Ishikawa (cell line): ENCODE measurements at regions not wholly inside any gene's neighbourhood (a gene's known extent, or its start where the extent isn't known, plus 50 kb on each side); places are given as distances from the start of the nearest gene placed in this dataset.

Experiments used
- CEBPB ChIP-seq: IDR thresholded peaks from 2 replicates; pipeline ENCODE4 v1.6.1; 2012
- CREB1 ChIP-seq: IDR thresholded peaks from 2 replicates; pipeline ENCODE4 v1.6.1; 2012; ENCODE audit warnings: low read depth
- EGR1 ChIP-seq: IDR thresholded peaks from 2 replicates; pipeline ENCODE4 v1.6.1; 2012
- EP300 ChIP-seq: IDR thresholded peaks from 2 replicates; pipeline ENCODE4 v1.6.1; 2012; ENCODE audit warnings: borderline replicate concordance
- FOXM1 ChIP-seq: IDR thresholded peaks from 2 replicates; pipeline ENCODE4 v1.6.1; 2012; ENCODE audit warnings: low read depth, borderline replicate concordance
- MAX ChIP-seq: IDR thresholded peaks from 2 replicates; pipeline ENCODE4 v1.6.1; 2012
- NFIC ChIP-seq: IDR thresholded peaks from 2 replicates; pipeline ENCODE4 v1.6.1; 2012
- RAD21 ChIP-seq: IDR thresholded peaks from 2 replicates; pipeline ENCODE4 v1.6.1; 2012; ENCODE audit warnings: low read depth
- TAF1 ChIP-seq: IDR thresholded peaks from 2 replicates; pipeline ENCODE4 v1.6.1; 2012; ENCODE audit warnings: low read depth, mild to moderate bottlenecking
- TCF12 ChIP-seq: IDR thresholded peaks from 2 replicates; pipeline ENCODE4 v1.6.1; 2012; ENCODE audit warnings: low read depth
- TEAD4 ChIP-seq: IDR thresholded peaks from 2 replicates; pipeline ENCODE4 v1.6.1; 2012
- USF1 ChIP-seq: IDR thresholded peaks from 2 replicates; pipeline ENCODE4 v1.6.1; 2012
- YY1 ChIP-seq: IDR thresholded peaks from 2 replicates; pipeline ENCODE4 v1.6.1; 2012; ENCODE audit warnings: low read depth
- ZBTB7A ChIP-seq: IDR thresholded peaks from 2 replicates; pipeline ENCODE4 v1.6.1; 2012; ENCODE audit warnings: low read depth
- TF ChIP-seq, protein P1 (sequence below): IDR thresholded peaks from 2 replicates; pipeline ENCODE4 v1.6.1; 2012; ENCODE audit warnings: low read depth, mild to moderate bottlenecking

DNA sequence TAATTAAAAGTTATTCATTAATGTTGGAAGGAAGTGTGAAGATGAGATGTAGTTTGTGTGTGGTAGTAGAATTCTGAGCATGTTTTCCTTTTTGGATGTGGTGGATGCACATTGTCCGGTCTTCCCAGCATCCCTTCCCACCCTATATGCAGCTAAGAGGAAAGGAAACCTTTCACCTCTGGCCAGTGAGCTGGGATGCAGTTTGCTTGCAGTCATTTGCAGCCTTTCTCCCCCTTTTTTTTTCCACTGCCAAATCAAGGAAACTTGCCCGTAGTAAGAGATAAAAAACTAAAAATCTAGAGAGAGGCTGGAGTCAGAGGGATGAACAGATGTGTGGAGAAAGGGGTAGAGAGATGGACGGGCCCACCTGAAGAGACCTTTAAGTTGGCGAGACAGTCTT lies 72.5 kb upstream of the SLC38A2 start:
- TF ChIP-seq, protein P1, sequence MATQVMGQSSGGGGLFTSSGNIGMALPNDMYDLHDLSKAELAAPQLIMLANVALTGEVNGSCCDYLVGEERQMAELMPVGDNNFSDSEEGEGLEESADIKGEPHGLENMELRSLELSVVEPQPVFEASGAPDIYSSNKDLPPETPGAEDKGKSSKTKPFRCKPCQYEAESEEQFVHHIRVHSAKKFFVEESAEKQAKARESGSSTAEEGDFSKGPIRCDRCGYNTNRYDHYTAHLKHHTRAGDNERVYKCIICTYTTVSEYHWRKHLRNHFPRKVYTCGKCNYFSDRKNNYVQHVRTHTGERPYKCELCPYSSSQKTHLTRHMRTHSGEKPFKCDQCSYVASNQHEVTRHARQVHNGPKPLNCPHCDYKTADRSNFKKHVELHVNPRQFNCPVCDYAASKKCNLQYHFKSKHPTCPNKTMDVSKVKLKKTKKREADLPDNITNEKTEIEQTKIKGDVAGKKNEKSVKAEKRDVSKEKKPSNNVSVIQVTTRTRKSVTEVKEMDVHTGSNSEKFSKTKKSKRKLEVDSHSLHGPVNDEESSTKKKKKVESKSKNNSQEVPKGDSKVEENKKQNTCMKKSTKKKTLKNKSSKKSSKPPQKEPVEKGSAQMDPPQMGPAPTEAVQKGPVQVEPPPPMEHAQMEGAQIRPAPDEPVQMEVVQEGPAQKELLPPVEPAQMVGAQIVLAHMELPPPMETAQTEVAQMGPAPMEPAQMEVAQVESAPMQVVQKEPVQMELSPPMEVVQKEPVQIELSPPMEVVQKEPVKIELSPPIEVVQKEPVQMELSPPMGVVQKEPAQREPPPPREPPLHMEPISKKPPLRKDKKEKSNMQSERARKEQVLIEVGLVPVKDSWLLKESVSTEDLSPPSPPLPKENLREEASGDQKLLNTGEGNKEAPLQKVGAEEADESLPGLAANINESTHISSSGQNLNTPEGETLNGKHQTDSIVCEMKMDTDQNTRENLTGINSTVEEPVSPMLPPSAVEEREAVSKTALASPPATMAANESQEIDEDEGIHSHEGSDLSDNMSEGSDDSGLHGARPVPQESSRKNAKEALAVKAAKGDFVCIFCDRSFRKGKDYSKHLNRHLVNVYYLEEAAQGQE: no peak

DNA sequence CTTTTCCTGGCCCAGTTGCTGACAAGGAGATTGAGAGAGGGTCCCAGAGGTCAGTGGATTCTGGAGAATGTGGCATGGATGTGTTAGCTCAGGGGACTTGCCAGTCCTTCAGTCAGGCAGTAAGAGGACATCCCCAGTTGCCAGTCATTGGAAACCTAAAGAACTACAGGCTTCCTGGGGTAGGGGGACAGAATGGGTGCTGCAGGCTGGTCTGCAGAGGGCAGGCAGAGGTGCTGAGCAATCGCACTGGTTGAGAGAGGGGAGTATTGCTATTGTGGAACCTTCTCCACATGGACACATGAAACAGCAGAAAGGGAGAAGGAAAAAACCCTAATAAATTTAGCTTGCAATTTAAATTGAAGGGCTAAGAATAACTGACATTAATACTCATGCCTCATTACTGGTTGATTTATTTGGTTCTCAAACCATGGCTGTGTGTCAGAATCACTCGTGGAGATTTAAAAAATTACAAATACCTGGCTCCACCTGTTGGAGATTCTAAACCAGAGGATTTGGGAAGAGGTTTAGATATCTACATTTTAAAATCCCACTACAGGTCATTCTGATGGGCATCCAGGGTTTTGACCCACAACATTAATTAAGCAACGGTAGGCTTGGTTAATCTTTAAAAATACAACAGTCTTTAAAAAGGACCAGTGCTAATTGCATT lies 71.2 kb upstream of the SLC38A2 start:
- TF ChIP-seq TCF12 (no peak), RAD21 (peak; percentile 13; the same call in 1 of the 2 replicates), USF1 (no peak)

DNA sequence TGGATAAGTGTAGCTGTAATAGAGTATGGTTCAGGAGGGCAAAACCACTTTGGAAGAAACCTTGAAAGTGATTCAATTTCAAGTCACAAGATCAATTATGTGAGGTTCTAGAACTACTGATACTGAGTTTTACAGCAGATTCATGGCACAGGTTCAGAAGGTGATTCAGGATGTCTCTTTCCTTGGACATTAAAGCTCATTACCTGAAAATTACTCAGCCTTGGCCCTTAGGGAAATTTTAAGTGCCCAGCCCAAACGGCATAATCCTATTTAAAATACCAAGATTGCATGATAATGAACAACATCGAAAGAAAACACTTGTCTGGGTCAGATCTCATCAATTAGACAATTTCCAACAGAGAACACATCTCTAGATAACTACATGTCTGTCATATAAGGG lies 70.2 kb upstream of the SLC38A2 start:
- TF ChIP-seq TEAD4 (no peak), EP300 (0 out of 2 replicates have a peak, but pooled peaks have one; percentile 5), ZBTB7A (no peak), YY1 (0 out of 2 replicates have a peak, but pooled peaks have one; percentile 8)

- TF ChIP-seq MAX (peak; percentile 18; the same call in 1 of the 2 replicates), CEBPB (no peak)
These were observed 69.7 kb upstream of the SLC38A2 start for GRCh38 chr12:46442239-46442638.

DNA sequence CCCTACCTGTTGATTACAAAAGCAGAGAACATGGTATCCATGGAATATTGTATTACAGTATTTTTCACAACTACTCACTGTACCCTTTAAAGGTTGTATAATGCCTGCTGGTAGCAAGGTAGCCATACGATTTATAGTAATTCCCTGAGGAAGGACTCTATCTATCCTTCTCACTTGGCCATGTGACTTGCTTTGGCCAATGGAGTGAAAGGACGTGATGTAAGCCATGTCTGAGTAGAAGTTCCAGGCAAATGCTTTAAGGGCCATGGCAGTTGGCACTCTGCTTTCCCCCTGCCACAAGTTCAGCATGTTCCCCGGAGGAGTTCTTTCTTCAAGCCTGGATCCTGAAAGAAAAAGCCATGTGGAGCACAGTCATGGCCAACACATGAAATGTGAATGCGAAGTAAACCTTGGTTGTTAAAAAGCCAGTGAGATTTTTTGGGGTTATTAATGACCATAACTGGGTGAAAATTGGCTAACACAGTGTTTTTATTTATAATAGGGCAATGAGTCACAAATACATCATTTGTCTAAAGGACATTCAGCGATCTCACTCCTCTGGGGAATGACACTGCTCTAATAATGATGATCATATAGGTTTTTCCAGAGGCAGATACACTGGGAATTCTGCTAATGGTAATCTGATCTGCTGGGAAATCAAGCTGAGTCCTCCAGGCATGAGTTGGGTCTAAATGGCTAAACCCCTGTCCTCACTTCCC lies 67.4 kb upstream of the SLC38A2 start:
- TF ChIP-seq YY1: no peak
- no peak for TF ChIP-seq MAX
- TF ChIP-seq EP300: no peak
- no peak for TF ChIP-seq TCF12
- peak; percentile 68 for TF ChIP-seq USF1
- TF ChIP-seq TAF1: no peak
- TF ChIP-seq EGR1: no peak

DNA sequence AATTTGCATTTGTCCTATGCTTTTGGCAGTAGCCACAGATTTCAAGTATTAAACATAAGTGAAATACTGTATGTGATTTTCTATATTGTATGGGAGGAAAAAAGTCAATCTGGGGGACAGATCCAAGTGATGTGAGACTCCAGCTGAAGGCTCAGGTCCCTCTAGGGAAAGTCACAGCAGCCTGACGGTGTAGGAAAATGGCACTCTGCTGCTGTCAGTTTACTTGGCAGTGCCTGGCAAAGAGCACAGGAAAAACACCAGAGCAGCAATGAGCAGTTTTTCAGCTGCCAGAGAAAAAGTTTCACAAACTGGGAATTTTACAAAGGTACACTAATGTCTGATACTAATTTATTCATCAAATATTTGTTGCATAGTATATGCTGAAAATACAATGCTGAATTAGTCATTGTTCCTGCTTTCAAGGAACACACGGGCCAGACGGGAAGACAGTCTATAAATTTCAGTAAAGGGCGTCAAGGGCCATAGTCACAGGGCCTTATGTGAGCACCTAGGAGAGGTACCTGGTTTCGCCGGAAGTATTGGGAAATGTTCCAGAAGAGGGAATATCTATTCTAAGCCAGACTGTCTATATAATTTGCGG lies 66.2 kb upstream of the SLC38A2 start:
- TF ChIP-seq RAD21 (no peak), CREB1 (no peak), MAX (no peak)

GRCh38 chr12:46438256-46438655 lies 65.7 kb upstream of the SLC38A2 start:
- TF ChIP-seq, protein P1: no peak
- TF ChIP-seq EGR1: no peak
- no peak for TF ChIP-seq YY1
- no peak for TF ChIP-seq EP300
- no peak for TF ChIP-seq MAX

GRCh38 chr12:46437469-46437868 lies 64.9 kb upstream of the SLC38A2 start:
- TF ChIP-seq EP300 (no peak), FOXM1 (no peak), TAF1 (no peak), CEBPB (no peak), RAD21 (no peak), EGR1 (no peak), TEAD4 (no peak), NFIC (no peak), YY1 (no peak), MAX (no peak), USF1 (no peak), CREB1 (no peak), TCF12 (no peak), ZBTB7A (no peak)
- TF ChIP-seq, protein P1: no peak
